Uterus (tissue), 2 donors: ENCODE measurements at regions not wholly inside any gene's neighbourhood (a gene's known extent, or its start where the extent isn't known, plus 50 kb on each side); places are given as distances from the start of the nearest gene placed in this dataset.

Experiments
- CTCF ChIP-seq, 4 experiments: fragments of 200-600 bp in 2 of 4; fragments of 450-650 bp in 2 of 4; sonication (generic) in 2 of 4; IDR thresholded peaks; one replicate each; pipeline ENCODE4 v1.5.1; 2016 to 2019; ENCODE audit warnings: antibody characterized with exemption in 4 of 4, mild to moderate bottlenecking in 2 of 4, moderate library complexity in 1 of 4
- POLR2A ChIP-seq, 2 donors: fragments of 450-650 bp; IDR thresholded peaks; one replicate each; pipeline ENCODE4 v1.6.1; 2016; ENCODE audit warnings: antibody characterized with exemption in 2 of 2, mild to moderate bottlenecking in 1 of 2, moderate library complexity in 1 of 2

- TF ChIP-seq POLR2A (IDR thresholded peaks at IDR 0.05) (no peak), CTCF (IDR thresholded peaks at IDR 0.05) (no peak)
Observed at GRCh38 chr3:164302622-164303021, 775.7 kb downstream of the SI start.
